ENCODE measurements at regions not wholly inside any gene's neighbourhood (a gene's known extent, or its start where the extent isn't known, plus 50 kb on each side); places are given as distances from the start of the nearest gene placed in this dataset.

DNA sequence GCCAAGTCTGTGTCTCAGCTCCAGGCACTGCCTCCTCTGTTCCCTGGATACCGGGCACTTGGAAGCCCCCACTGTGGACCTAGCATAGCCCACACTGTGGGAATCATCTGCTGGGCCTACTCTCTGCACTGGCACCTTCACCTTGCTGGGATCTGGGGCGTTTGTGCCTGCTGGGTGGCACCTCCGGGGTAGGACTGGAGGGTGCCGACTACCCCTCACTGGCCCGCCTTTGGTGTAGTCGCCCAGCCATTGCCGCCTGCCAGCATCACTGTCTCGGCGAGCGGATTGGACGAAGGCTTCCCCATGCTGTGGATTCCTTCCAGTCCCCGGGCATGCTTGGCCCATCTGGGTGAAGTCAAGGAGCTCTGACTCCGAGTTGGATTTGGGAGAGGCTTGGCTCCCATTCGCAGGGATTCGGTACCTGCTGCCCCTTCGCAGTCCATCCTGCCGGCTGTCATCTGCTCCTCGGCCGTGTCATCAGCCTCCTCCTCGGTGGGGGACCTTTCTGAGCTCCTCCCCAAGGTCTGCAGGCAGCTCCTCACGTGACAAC, 180.6 kb upstream of the HDAC4 start:
- TF ChIP-seq, protein P1, sequence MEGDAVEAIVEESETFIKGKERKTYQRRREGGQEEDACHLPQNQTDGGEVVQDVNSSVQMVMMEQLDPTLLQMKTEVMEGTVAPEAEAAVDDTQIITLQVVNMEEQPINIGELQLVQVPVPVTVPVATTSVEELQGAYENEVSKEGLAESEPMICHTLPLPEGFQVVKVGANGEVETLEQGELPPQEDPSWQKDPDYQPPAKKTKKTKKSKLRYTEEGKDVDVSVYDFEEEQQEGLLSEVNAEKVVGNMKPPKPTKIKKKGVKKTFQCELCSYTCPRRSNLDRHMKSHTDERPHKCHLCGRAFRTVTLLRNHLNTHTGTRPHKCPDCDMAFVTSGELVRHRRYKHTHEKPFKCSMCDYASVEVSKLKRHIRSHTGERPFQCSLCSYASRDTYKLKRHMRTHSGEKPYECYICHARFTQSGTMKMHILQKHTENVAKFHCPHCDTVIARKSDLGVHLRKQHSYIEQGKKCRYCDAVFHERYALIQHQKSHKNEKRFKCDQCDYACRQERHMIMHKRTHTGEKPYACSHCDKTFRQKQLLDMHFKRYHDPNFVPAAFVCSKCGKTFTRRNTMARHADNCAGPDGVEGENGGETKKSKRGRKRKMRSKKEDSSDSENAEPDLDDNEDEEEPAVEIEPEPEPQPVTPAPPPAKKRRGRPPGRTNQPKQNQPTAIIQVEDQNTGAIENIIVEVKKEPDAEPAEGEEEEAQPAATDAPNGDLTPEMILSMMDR (IDR thresholded peaks at IDR 0.05) = no peak
- TF ChIP-seq POLR2A (IDR thresholded peaks at IDR 0.05) = no peak

Data from testis (tissue), 2 donors.